ENCODE measurements at regions not wholly inside any gene's neighbourhood (a gene's known extent, or its start where the extent isn't known, plus 50 kb on each side); places are given as distances from the start of the nearest gene placed in this dataset.

- no peaks in the 10 kb centered on the region for H3K36me3 Mint-ChIP-seq
- H3K9me3 Mint-ChIP-seq = peaks cover 5 to 36% (median 11%) of the 10 kb centered on the region in 5 donors
- DNase-seq = no peak
- Histone ChIP-seq H3K36me3 (ENCODE audit: insufficient read depth, low read length) (no peaks in the 10 kb centered on the region), H3K27me3 (ENCODE audit: insufficient read depth, low read length, poor library complexity, severe bottlenecking) (no peaks in the 10 kb centered on the region), H3K27ac (ENCODE audit: low read depth, low read length) (no peak overlapping the region), H3K9me3 (ENCODE audit: low read length) (no peaks in the 10 kb centered on the region), H3K4me3 (ENCODE audit: low read length) (no peak overlapping the region), H3K4me1 (ENCODE audit: insufficient read depth, low read length) (no peaks in the 10 kb centered on the region)
- ChIA-PET POLR2A (no interaction called here), CTCF (no interaction called here)
- no peak overlapping the region for H3K4me3 Mint-ChIP-seq
- H3K27me3 Mint-ChIP-seq = no peaks in the 10 kb centered on the region
- no peaks in the 10 kb centered on the region for H3K4me1 Mint-ChIP-seq
- H3K27ac Mint-ChIP-seq = no peak overlapping the region
These were observed 806.3 kb downstream of the PDHA2 start for GRCh38 chr4:96646146-96646545.

GRCh38 chr4:96649536-96649935, 809.6 kb downstream of the PDHA2 start:
- no peaks in the 10 kb centered on the region for H3K4me1 ChIP-seq (ENCODE audit: insufficient read depth, low read length)
- Mint-ChIP-seq H3K9me3 (peaks cover 7 to 23% (median 11%) of the 10 kb centered on the region in 5 donors), H3K36me3 (no peaks in the 10 kb centered on the region), H3K27ac (no peak overlapping the region), H3K4me3 (no peak overlapping the region), H3K4me1 (no peaks in the 10 kb centered on the region), H3K27me3 (no peaks in the 10 kb centered on the region)
- no peak overlapping the region for H3K27ac ChIP-seq (ENCODE audit: low read depth, low read length)
- H3K4me3 ChIP-seq (ENCODE audit: low read length) = no peak overlapping the region
- no peaks in the 10 kb centered on the region for H3K27me3 ChIP-seq (ENCODE audit: insufficient read depth, low read length, poor library complexity, severe bottlenecking)
- DNase-seq = no peak
- no peaks in the 10 kb centered on the region for H3K36me3 ChIP-seq (ENCODE audit: insufficient read depth, low read length)
- ChIA-PET POLR2A (no interaction called here), CTCF (no interaction called here)
- no peaks in the 10 kb centered on the region for H3K9me3 ChIP-seq (ENCODE audit: low read length)

- Mint-ChIP-seq H3K27me3 (no peaks in the 10 kb centered on the region), H3K36me3 (no peaks in the 10 kb centered on the region), H3K27ac (no peak overlapping the region)
These were observed 812.3 kb downstream of the PDHA2 start for GRCh38 chr4:96652158-96652557.

GRCh38 chr4:96652821-96653220, 812.9 kb downstream of the PDHA2 start:
- Histone ChIP-seq H3K4me3 (ENCODE audit: low read length) (no peak overlapping the region), H3K9me3 (ENCODE audit: low read length) (no peaks in the 10 kb centered on the region), H3K36me3 (ENCODE audit: insufficient read depth, low read length) (no peaks in the 10 kb centered on the region), H3K27me3 (ENCODE audit: insufficient read depth, low read length, poor library complexity, severe bottlenecking) (no peaks in the 10 kb centered on the region), H3K27ac (ENCODE audit: low read depth, low read length) (no peak overlapping the region), H3K4me1 (ENCODE audit: insufficient read depth, low read length) (no peaks in the 10 kb centered on the region)
- CTCF ChIA-PET = no interaction called here
- no peak overlapping the region for H3K27ac Mint-ChIP-seq
- H3K4me1 Mint-ChIP-seq = no peaks in the 10 kb centered on the region
- no peaks in the 10 kb centered on the region for H3K36me3 Mint-ChIP-seq
- no peak for DNase-seq
- POLR2A ChIA-PET = no interaction called here
- H3K9me3 Mint-ChIP-seq = peaks cover under 1 to 9% (median 6%) of the 10 kb centered on the region in 5 donors
- H3K27me3 Mint-ChIP-seq = no peaks in the 10 kb centered on the region
- H3K4me3 Mint-ChIP-seq = no peak overlapping the region

More at GRCh38 chr4:96652158-96652557, 812.3 kb downstream of the PDHA2 start:
- Mint-ChIP-seq H3K4me3 (no peak overlapping the region), H3K9me3 (peaks cover 5 to 10% (median 6%) of the 10 kb centered on the region in 5 donors), H3K4me1 (no peaks in the 10 kb centered on the region)
- H3K27me3 ChIP-seq (ENCODE audit: insufficient read depth, low read length, poor library complexity, severe bottlenecking) = no peaks in the 10 kb centered on the region
- H3K4me1 ChIP-seq (ENCODE audit: insufficient read depth, low read length) = no peaks in the 10 kb centered on the region
- no peaks in the 10 kb centered on the region for H3K36me3 ChIP-seq (ENCODE audit: insufficient read depth, low read length)
- ChIA-PET CTCF (no interaction called here), POLR2A (no interaction called here)
- no peaks in the 10 kb centered on the region for H3K9me3 ChIP-seq (ENCODE audit: low read length)
- no peak overlapping the region for H3K4me3 ChIP-seq (ENCODE audit: low read length)
- no peak overlapping the region for H3K27ac ChIP-seq (ENCODE audit: low read depth, low read length)
- DNase-seq = no peak

GRCh38 chr4:96654045-96654444, 814.2 kb downstream of the PDHA2 start:
- ChIA-PET POLR2A (no interaction called here), CTCF (no interaction called here)
- Mint-ChIP-seq H3K27me3 (no peaks in the 10 kb centered on the region), H3K36me3 (no peaks in the 10 kb centered on the region), H3K4me3 (no peak overlapping the region), H3K27ac (no peak overlapping the region), H3K9me3 (peaks cover 0 to 12% (median 6%) of the 10 kb centered on the region in 5 donors), H3K4me1 (no peaks in the 10 kb centered on the region)
- H3K36me3 ChIP-seq (ENCODE audit: insufficient read depth, low read length) = no peaks in the 10 kb centered on the region
- no peaks in the 10 kb centered on the region for H3K27me3 ChIP-seq (ENCODE audit: insufficient read depth, low read length, poor library complexity, severe bottlenecking)
- no peak overlapping the region for H3K27ac ChIP-seq (ENCODE audit: low read depth, low read length)
- no peaks in the 10 kb centered on the region for H3K4me1 ChIP-seq (ENCODE audit: insufficient read depth, low read length)
- no peaks in the 10 kb centered on the region for H3K9me3 ChIP-seq (ENCODE audit: low read length)
- H3K4me3 ChIP-seq (ENCODE audit: low read length) = no peak overlapping the region
- DNase-seq = no peak

- ChIA-PET CTCF (no interaction called here), POLR2A (no interaction called here)
- no peak overlapping the region for H3K4me3 Mint-ChIP-seq
- no peaks in the 10 kb centered on the region for H3K36me3 ChIP-seq (ENCODE audit: insufficient read depth, low read length)
- peaks cover 0 to 20% (median 2%) of the 10 kb centered on the region in 5 donors for H3K9me3 Mint-ChIP-seq
- DNase-seq = no peak
- no peak overlapping the region for H3K27ac Mint-ChIP-seq
- no peaks in the 10 kb centered on the region for H3K4me1 ChIP-seq (ENCODE audit: insufficient read depth, low read length)
- H3K27me3 Mint-ChIP-seq = no peaks in the 10 kb centered on the region
- no peak overlapping the region for H3K4me3 ChIP-seq (ENCODE audit: low read length)
- no peaks in the 10 kb centered on the region for H3K4me1 Mint-ChIP-seq
- H3K27me3 ChIP-seq (ENCODE audit: insufficient read depth, low read length, poor library complexity, severe bottlenecking) = no peaks in the 10 kb centered on the region
- no peak overlapping the region for H3K27ac ChIP-seq (ENCODE audit: low read depth, low read length)
- no peaks in the 10 kb centered on the region for H3K9me3 ChIP-seq (ENCODE audit: low read length)
- H3K36me3 Mint-ChIP-seq = no peaks in the 10 kb centered on the region
These were observed 830.5 kb downstream of the PDHA2 start for GRCh38 chr4:96670381-96670780.

- no peak overlapping the region for H3K27ac Mint-ChIP-seq
- Histone ChIP-seq H3K9me3 (ENCODE audit: low read length) (no peaks in the 10 kb centered on the region), H3K4me1 (ENCODE audit: insufficient read depth, low read length) (no peaks in the 10 kb centered on the region), H3K27ac (ENCODE audit: low read depth, low read length) (no peak overlapping the region), H3K4me3 (ENCODE audit: low read length) (no peak overlapping the region), H3K27me3 (ENCODE audit: insufficient read depth, low read length, poor library complexity, severe bottlenecking) (no peaks in the 10 kb centered on the region), H3K36me3 (ENCODE audit: insufficient read depth, low read length) (no peaks in the 10 kb centered on the region)
- no peaks in the 10 kb centered on the region for H3K36me3 Mint-ChIP-seq
- H3K27me3 Mint-ChIP-seq = no peaks in the 10 kb centered on the region
- peaks cover 0 to 30% (median 4%) of the 10 kb centered on the region in 5 donors for H3K9me3 Mint-ChIP-seq
- CTCF ChIA-PET = no interaction called here
- DNase-seq = no peak
- no peaks in the 10 kb centered on the region for H3K4me1 Mint-ChIP-seq
- H3K4me3 Mint-ChIP-seq = no peak overlapping the region
- POLR2A ChIA-PET = no interaction called here
These were observed 835.5 kb downstream of the PDHA2 start for GRCh38 chr4:96675416-96675815.

- no peak overlapping the region for H3K27ac Mint-ChIP-seq
- no peaks in the 10 kb centered on the region for H3K9me3 ChIP-seq (ENCODE audit: low read length)
- CTCF ChIA-PET = no interaction called here
- no peak overlapping the region for H3K27ac ChIP-seq (ENCODE audit: low read depth, low read length)
- peaks cover 0 to 30% (median 4%) of the 10 kb centered on the region in 5 donors for H3K9me3 Mint-ChIP-seq
- no peaks in the 10 kb centered on the region for H3K4me1 ChIP-seq (ENCODE audit: insufficient read depth, low read length)
- H3K27me3 ChIP-seq (ENCODE audit: insufficient read depth, low read length, poor library complexity, severe bottlenecking) = no peaks in the 10 kb centered on the region
- POLR2A ChIA-PET = no interaction called here
- no peaks in the 10 kb centered on the region for H3K27me3 Mint-ChIP-seq
- no peak overlapping the region for H3K4me3 ChIP-seq (ENCODE audit: low read length)
- no peaks in the 10 kb centered on the region for H3K36me3 ChIP-seq (ENCODE audit: insufficient read depth, low read length)
- DNase-seq = no peak
- no peak overlapping the region for H3K4me3 Mint-ChIP-seq
- no peaks in the 10 kb centered on the region for H3K36me3 Mint-ChIP-seq
- H3K4me1 Mint-ChIP-seq = no peaks in the 10 kb centered on the region
These were observed 836.0 kb downstream of the PDHA2 start for GRCh38 chr4:96675896-96676295.

- Histone ChIP-seq H3K27ac (ENCODE audit: low read depth, low read length) (no peak overlapping the region), H3K4me1 (ENCODE audit: insufficient read depth, low read length) (no peaks in the 10 kb centered on the region), H3K36me3 (ENCODE audit: insufficient read depth, low read length) (no peaks in the 10 kb centered on the region), H3K27me3 (ENCODE audit: insufficient read depth, low read length, poor library complexity, severe bottlenecking) (no peaks in the 10 kb centered on the region), H3K9me3 (ENCODE audit: low read length) (no peaks in the 10 kb centered on the region), H3K4me3 (ENCODE audit: low read length) (no peak overlapping the region)
- no peak for DNase-seq
- peaks cover 0 to 23% (median 4%) of the 10 kb centered on the region in 5 donors for H3K9me3 Mint-ChIP-seq
- ChIA-PET POLR2A (no interaction called here), CTCF (no interaction called here)
- no peak overlapping the region for H3K4me3 Mint-ChIP-seq
- no peak overlapping the region for H3K27ac Mint-ChIP-seq
- no peaks in the 10 kb centered on the region for H3K27me3 Mint-ChIP-seq
- H3K36me3 Mint-ChIP-seq = no peaks in the 10 kb centered on the region
- no peaks in the 10 kb centered on the region for H3K4me1 Mint-ChIP-seq
These were observed 837.0 kb downstream of the PDHA2 start for GRCh38 chr4:96676754-96677435.

Measured in CD8-positive, alpha-beta memory T cell (primary cell).